Right lobe of liver (tissue), 6 donors: ENCODE measurements at regions not wholly inside any gene's neighbourhood (a gene's known extent, or its start where the extent isn't known, plus 50 kb on each side); places are given as distances from the start of the nearest gene placed in this dataset.

Source experiments
- ATAC-seq, 4 donors: fragments of 200-7000 bp; cut with Tn5 transposase; one replicate each; pipeline ENCODE4 v1.9.1; 2020; ENCODE audit warnings: mild to moderate bottlenecking in 4 of 4, moderate library complexity in 4 of 4
- DNase-seq, 3 donors: peaks; one replicate each; pipeline ENCODE4 v3.0.0-alpha.2; 2020
- H3K27ac ChIP-seq, 3 donors: fragments of 200-600 bp; one replicate each; pipeline ENCODE4 v1.8.0; 2022
- H3K27me3 ChIP-seq, 2 donors: fragments of 200-600 bp; one replicate each; pipeline ENCODE4 v1.8.0; 2022
- H3K36me3 ChIP-seq, 4 donors: fragments of 200-600 bp; sonication (generic) in 1 of 4; one replicate each; pipeline versions ENCODE4 v1.5.1 to v1.8.0; 2017 to 2022; ENCODE audit warnings: control low read depth in 1 of 4
- H3K4me1 ChIP-seq, 4 donors: fragments of 200-600 bp; sonication (generic) in 1 of 4; one replicate each; pipeline versions ENCODE4 v1.5.1 to v1.8.0; 2017 to 2022; ENCODE audit warnings: control low read depth in 1 of 4
- H3K4me3 ChIP-seq, 3 donors: fragments of 200-600 bp; one replicate each; pipeline ENCODE4 v1.8.0; 2022
- H3K9me3 ChIP-seq, 4 donors: fragments of 200-600 bp; sonication (generic) in 1 of 4; one replicate each; pipeline versions ENCODE4 v1.5.1 to v1.8.0; 2017 to 2022; ENCODE audit warnings: control low read depth in 1 of 4
- CTCF ChIP-seq, 4 donors: fragments of 200-600 bp in 3 of 4; fragments of 450-650 bp in 1 of 4; IDR thresholded peaks; one replicate each; pipeline versions ENCODE4 v1.5.1 to v1.8.0; 2016 to 2022; ENCODE audit warnings: antibody characterized with exemption in 4 of 4, mild to moderate bottlenecking in 2 of 4
- POLR2A ChIP-seq: fragments of 450-650 bp; IDR thresholded peaks from one replicate; pipeline ENCODE4 v1.6.1; 2017; ENCODE audit warnings: antibody characterized with exemption, mild to moderate bottlenecking
- WGBS: methylation state at CpG from one replicate; pipeline ENCODE4 v1.1.6; 2018; ENCODE audit warnings: low coverage, low lambda C conversion rate; ENCODE audit not compliant: insufficient coverage; ENCODE audit errors: missing lambda C conversion rate; 5-methylcytosine and 5-hydroxymethylcytosine counted together
- intact Hi-C, 2 donors: fragments of 100-400 bp; cut with DNase I; formaldehyde crosslinking; loops; one replicate each; pipeline versions ENCODE4 v1.11.2 to v1.14.1; 2022
- donor health status: DM: no; HTN: yes; CAD: no.
- donor health status: DM: no; HTN: no; CAD: no.
- donor health status: DM: no; HTN: no; CAD: no.
- donor health status: DM: no; HTN: yes; CAD: no.
- donor health status: DM: no; HTN: yes; CAD: no.

DNA sequence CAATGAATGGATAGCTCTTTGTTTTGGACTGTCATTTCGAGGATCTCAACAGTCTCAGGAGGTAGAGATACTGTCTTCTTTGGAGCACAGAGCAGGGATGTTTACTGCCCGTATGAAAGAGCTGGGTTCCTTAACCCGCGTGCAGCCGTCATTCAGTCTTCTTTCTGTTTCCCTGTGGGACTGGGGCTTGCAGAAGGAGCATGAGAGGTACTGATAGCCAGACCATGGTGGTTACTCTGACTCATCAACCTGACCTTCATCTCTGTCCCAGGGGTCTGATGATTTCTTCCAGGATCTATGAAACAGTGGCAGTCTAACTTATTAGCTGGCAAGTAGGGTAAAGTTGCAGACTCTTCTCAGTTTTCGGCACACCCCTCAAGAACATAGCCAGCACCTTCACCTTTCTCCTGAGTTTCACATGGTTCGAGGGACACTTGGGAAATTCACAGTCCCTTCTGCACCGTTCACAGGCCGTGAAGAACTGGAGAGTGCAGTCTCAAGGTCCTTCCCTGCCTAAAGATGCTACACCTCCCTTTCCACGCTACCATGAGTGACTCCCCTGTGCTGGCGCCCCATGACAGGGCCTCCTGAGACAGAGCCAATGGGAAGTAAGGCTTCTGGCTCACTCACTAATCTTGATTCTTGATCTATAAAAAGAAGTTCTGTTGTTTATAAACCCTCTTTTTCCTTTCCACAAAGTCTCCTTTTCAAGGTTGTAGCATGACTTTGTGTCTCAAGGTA is 226.2 kb downstream of the MC4R start:
- Histone ChIP-seq H3K27ac (no peak overlapping the region), H3K9me3 (no peaks in the 10 kb centered on the region), H3K4me1 (no peaks in the 10 kb centered on the region), H3K27me3 (no peaks in the 10 kb centered on the region), H3K36me3 (no peaks in the 10 kb centered on the region), H3K4me3 (no peak overlapping the region)
- intact Hi-C loops = no loop called here
- ATAC-seq = no peak
- no peak for TF ChIP-seq CTCF (IDR thresholded peaks at IDR 0.05)
- 76% methylated on average over 6 of the region's 11 CpGs for WGBS
- DNase-seq = no peak

DNA sequence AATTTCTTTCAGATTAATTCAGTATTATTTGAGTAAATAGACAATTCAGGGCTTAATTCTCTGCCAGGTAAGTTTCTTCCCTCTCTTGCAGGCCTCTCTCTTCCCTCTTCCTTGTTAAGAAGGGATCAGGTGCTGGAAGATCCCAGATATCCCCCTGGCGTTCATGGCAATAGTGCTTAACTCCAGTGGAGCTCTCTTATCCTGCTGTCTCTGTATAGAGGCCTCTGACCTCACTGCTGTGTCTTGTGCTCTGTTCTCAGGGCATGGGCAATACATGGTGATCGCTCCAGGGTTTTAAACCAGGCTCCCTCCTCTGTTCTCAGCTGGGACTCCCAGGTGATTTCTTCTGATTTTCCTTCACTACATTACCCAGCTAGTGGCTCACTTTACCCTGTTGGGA is 226.8 kb downstream of the MC4R start:
- Histone ChIP-seq H3K9me3 (no peaks in the 10 kb centered on the region), H3K36me3 (no peaks in the 10 kb centered on the region), H3K4me1 (no peaks in the 10 kb centered on the region), H3K27me3 (no peaks in the 10 kb centered on the region), H3K4me3 (no peak overlapping the region), H3K27ac (no peak overlapping the region)
- DNase-seq (no peak), ATAC-seq (no peak)
- 32% methylated on average over 2 of the region's 2 CpGs for WGBS
- intact Hi-C loops = no loop called here
- TF ChIP-seq CTCF (IDR thresholded peaks at IDR 0.05) (no peak), POLR2A (no peak)

- no peak for ATAC-seq
- Histone ChIP-seq H3K27ac (no peak overlapping the region), H3K9me3 (no peaks in the 10 kb centered on the region), H3K4me1 (no peaks in the 10 kb centered on the region), H3K4me3 (no peak overlapping the region), H3K27me3 (no peaks in the 10 kb centered on the region), H3K36me3 (no peaks in the 10 kb centered on the region)
- no peak for DNase-seq
- no peak for TF ChIP-seq POLR2A
- intact Hi-C loops = no loop called here
- WGBS = 33% methylated on average over 1 of the region's 1 CpG
These were observed 235.0 kb downstream of the PMAIP1 start for GRCh38 chr18:60134806-60135205.

DNA sequence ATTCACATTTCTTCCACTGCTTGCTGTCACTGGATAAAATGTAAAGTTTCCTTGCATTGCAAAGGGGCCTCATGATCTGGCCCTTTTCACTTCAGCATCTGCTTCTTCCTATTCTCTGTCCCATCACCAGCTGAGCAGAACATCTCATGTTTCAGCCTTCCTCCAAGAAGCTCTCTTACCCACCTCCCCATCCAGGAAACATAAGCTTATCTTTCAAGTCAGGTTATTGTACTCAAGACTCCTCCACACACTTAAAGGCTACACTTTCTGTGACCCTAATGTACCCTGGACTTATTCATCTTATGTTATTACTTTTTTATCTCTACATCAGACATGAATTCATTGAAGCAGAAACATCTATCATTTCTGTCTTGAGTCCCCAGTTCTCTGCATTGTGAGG is 230.5 kb downstream of the PMAIP1 start:
- Histone ChIP-seq H3K27ac (no peak overlapping the region), H3K4me3 (no peak overlapping the region), H3K9me3 (no peaks in the 10 kb centered on the region), H3K4me1 (no peaks in the 10 kb centered on the region), H3K36me3 (no peaks in the 10 kb centered on the region), H3K27me3 (no peaks in the 10 kb centered on the region)
- intact Hi-C loops = no loop called here
- DNase-seq = no peak
- TF ChIP-seq POLR2A (no peak), CTCF (IDR thresholded peaks at IDR 0.05) (no peak)
- ATAC-seq = no peak

DNA sequence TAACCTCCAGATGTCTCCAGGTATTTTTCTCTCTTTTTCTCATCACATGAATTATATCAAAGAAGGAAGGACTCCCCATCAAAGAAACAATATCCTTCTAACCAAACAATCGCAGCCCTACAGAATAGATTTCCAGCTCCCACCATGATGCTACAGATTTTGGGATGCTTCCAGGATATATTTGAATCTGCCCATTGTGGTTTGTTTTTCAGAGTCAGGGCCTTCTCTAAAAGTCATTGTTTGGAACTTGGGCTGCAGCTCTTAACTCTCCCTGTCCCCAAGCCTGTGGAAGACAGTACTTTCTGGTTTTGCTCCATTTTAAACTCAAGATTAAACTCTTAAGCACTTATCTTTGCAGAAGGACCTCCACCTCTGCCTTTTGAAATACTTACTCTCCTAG is 223.2 kb downstream of the PMAIP1 start:
- H3K36me3 ChIP-seq = no peaks in the 10 kb centered on the region
- no peak for ATAC-seq
- H3K9me3 ChIP-seq = no peaks in the 10 kb centered on the region
- DNase-seq = no peak
- 62% methylated on average over 1 of the region's 1 CpG for WGBS
- H3K27me3 ChIP-seq = no peaks in the 10 kb centered on the region
- no peak overlapping the region for H3K27ac ChIP-seq
- no peak overlapping the region for H3K4me3 ChIP-seq
- H3K4me1 ChIP-seq = no peaks in the 10 kb centered on the region
- intact Hi-C loops = no loop called here
- TF ChIP-seq CTCF (IDR thresholded peaks at IDR 0.05) = no peak
- no peak for TF ChIP-seq POLR2A
